ENCODE measurements at regions not wholly inside any gene's neighbourhood (a gene's known extent, or its start where the extent isn't known, plus 50 kb on each side); places are given as distances from the start of the nearest gene placed in this dataset.
"Not testable (repeated sequence)": the region's sequence is repeated elsewhere in the genome, so short reads cannot be mapped to it uniquely, and the experiment has no call there.

GRCh38 chr5:134471858-134472449 lies 53.5 kb upstream of the JADE2 start:
- DNase-seq = not testable (repeated sequence)

DNA sequence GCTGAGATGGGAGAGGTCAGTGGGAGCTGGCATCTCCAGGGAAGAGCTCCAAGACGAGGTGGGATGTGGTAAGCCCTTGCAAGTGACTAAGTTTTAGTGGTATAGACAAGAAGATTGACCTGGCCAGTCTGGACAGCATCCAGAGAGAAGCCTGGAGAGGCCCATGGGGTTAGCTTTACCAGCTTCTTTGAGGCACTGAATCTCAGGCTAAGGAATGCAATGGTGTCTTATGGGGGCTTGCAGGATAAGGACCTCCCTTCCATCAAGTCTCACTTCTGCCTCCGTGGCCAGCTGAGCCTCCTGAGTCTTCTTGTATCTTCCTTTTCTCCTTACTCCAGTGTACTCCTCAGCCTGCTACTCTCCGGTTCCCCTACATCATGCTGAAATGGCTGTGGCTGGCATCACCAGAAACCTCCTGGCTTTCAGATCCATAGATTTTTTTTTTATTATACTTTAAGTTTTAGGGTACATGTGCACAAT lies 56.5 kb upstream of the JADE2 start:
- no peak for DNase-seq

DNA sequence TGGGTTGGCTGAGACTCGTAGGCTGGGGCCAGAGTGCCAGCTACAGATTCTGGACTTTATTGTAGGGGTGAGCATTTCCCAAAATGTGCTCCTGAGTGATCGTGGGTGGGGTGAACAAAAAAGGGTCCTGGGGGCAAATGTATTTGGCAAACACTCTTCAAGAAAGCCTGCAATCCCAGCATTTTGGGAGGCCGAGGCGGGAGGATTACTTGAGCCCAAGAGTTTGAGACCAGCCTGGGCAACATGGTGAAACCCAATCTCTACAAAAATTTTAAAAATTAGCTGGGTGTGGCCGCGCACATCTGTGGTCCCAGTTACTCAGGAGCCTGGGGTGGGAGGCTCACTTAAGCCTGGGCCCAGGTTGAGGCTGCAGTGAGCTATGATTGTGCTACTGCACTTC lies 55.5 kb upstream of the CDKN2AIPNL start:
- DNase-seq = no peak

GRCh38 chr5:134466241-134467069 lies 54.8 kb upstream of the CDKN2AIPNL start:
- peak; percentile 39 for DNase-seq

GRCh38 chr5:134465816-134466240 lies 54.1 kb upstream of the CDKN2AIPNL start:
- DNase-seq = peak; percentile 37

GRCh38 chr5:134464988-134465815 lies 53.5 kb upstream of the CDKN2AIPNL start:
- DNase-seq = no peak

DNA sequence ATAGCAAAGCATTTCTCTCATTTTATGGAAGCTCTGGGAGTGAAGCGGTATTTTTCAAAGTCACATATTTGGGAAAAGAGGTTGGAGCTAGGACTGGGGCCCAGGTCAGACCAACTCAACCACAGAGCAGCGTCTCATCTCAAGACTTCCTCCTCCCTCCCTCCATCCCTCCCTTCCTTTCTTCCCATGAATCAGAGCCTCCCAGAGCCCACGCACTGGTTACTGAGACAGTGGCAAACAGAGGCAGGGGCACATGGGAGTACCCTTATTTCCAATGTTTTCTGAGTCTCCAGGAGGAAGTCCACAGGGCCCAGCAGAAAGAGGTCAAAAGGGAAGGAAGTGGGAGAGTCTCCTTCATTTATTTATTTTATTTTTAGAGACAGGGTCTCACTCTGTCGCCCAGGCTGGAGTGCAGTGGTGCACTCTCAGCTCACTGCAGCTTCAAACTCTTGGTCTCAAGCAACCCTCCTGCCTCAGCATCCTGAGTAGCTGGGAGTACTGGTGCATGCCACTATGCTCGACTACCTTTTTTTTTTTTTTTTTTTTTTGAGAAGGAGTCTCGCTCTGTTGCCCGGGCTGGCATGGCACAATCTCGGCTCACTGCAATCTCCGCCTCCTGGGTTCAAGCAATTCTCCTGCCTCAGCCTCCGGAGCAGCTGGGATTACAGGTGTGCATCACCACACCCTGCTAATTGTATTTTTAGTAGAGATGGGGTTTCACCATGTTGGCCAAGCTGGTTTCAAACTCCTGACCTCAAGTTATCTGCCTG lies 52.5 kb upstream of the CDKN2AIPNL start:
- no peak for DNase-seq

- DNase-seq = no peak
Observed at GRCh38 chr5:134463176-134463720, 51.6 kb upstream of the CDKN2AIPNL start.

DNA sequence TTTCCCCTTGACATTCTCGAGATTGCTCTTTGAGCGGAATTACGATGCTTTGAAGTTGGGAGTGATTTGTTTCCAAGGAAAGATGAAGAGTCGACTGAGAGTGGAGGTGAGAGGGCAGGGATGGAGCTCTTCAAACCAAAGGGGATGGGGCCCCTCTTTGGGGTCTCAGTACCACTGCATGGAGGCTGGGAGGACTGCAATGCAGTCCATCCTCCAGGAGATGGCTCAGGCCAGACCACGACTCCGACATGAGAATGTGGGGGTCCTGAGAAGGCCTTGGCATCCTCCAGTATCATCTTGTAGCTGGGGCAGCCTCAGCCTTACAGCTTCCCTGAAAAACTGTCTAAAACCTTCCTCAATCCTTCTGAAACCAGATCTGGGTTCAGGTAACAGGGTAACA lies 51.1 kb upstream of the CDKN2AIPNL start:
- no peak for DNase-seq

- no peak for DNase-seq
Observed at GRCh38 chr5:134462047-134462575, 50.4 kb upstream of the CDKN2AIPNL start.

Measured in activated naive CD4-positive, alpha-beta T cell treated with anti-CD3 and anti-CD28 coated beads, Interleukin-2, amount 50 U/mL, for 16 hours (primary cell).